Cardiac septum (tissue), 1 donor: ENCODE measurements at regions not wholly inside any gene's neighbourhood (a gene's known extent, or its start where the extent isn't known, plus 50 kb on each side); places are given as distances from the start of the nearest gene placed in this dataset.

Source experiments
- DNase-seq: peaks from one replicate; pipeline ENCODE4 v3.0.0-alpha.2; 2020; ENCODE audit warnings: low spot score
- intact Hi-C: fragments of 100-400 bp; cut with DNase I; formaldehyde crosslinking; loops from one replicate; pipeline ENCODE4 v1.14.0; 2022
- donor health status: DM: no; HTN: no; CAD: no.

DNA sequence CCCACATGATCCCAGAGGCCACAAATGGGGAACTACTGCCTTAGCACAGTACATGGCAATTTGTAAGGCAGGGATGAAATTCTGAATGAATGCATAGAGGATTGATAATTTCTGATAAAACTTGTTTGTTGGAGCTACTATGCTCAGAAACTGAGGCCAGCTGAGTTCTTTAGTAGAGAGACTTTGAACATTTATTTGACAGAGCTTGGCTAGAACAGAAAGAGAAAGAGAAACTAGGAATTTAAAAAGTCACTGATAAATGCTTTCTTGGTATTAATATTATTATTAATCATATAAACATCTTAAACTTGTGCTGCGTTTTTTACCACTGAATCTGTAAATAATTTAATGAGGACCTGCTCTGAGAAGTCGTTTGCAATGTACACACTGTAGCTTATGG is 923.7 kb upstream of the CNTNAP5 start:
- intact Hi-C loops, result no loop called here

DNA sequence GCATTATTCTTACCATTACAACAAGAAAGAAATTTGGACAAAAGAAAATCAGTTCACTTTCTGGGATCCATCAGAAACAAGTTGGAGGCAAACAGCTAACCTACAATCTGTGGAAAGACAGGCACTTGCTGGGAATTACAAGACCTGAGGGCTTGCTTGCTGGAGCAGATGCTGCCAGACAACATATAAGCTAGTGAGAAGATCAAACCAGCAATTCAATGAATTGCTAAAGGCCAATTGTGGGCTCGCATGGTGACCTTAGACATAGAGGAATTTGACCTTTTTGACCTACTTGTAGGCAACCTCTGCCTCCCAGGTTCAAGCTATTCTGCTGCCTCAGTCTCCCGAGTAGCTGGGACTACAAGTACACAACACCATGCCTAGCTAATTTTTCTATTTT is 921.2 kb upstream of the CNTNAP5 start:
- DNase-seq, result no peak
- intact Hi-C loops, result no loop called here

More for the DNA sequence above, 923.7 kb upstream of the CNTNAP5 start:
- no peak for DNase-seq

DNA sequence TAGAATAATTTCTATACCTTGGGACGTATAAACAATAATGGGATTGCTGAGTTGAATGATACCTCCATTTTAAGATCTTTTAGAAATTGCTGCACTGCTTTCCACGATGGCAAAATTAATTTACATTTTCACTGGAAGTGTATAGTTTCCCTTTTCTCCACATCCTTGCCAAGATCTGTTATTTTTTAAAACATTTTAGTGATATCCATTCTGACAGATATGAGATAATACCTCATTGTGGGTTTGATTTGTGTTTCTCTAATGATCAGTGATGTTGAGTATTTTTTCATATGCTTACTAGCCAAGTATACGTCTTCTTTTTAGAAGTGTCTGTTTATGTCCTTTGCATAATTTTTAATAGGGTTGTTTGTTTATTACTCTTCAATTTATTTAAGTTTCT is 908.5 kb upstream of the CNTNAP5 start:
- DNase-seq, result no peak

DNA sequence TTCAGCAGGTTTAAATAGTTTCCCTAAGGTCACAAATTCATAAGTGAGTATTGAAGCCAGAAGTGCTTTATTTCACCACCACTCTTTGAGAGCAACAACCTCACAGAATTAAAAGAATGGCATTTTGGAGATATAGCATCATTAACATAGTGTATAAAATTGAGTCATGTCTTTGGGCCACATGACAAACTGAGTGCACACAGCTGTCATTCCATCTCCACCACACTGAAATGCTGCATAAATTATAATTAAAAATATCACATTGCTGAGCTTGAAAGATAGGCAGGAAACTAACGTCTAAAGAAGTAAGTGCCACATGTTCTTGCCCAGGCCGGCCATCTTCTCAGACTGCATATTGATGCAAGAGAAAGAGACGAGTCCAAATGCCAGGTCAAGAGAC is 897.9 kb upstream of the CNTNAP5 start:
- DNase-seq, result no peak
- intact Hi-C loops, result no loop called here

More for the DNA sequence above, 908.5 kb upstream of the CNTNAP5 start:
- intact Hi-C loops, result no loop called here

DNA sequence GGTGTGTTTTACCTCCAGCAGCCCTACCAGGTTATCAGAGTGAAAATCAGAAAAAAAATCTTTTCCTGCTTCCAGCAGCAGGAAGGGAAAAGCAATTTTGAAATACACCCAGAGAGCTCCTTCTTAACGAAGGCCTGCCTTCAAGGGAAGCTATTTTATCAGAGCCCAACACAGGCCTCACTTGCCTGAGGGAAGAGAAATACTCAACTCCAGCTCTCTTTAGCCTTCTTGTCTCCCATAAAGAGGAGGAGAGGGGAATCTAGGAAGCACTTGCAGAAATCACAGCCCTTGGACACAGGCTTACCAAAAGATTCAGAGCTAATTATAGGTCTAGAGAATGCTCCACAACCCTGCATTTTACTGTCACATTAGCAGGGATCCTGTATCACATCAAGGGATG is 896.1 kb upstream of the CNTNAP5 start:
- no peak for DNase-seq
- intact Hi-C loops, result no loop called here

DNA sequence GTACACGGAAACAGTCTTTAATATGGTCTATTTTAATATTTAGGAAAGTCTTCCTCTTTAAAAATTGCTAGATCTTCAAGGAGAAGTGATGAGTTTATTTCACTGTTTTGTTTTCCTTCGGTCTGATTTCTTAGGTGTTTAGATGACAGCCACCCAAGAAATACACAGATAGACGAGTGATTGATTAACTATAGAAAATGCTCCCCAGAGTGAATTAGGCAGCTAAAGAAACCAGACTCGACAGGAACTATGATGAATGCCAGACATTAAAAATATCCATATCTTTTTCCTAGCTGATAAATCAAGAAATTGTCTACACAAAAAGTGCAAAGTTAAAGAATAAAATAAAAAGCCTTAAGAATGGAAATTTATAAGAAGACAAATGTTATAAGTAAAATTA is 888.7 kb upstream of the CNTNAP5 start:
- no peak for DNase-seq

DNA sequence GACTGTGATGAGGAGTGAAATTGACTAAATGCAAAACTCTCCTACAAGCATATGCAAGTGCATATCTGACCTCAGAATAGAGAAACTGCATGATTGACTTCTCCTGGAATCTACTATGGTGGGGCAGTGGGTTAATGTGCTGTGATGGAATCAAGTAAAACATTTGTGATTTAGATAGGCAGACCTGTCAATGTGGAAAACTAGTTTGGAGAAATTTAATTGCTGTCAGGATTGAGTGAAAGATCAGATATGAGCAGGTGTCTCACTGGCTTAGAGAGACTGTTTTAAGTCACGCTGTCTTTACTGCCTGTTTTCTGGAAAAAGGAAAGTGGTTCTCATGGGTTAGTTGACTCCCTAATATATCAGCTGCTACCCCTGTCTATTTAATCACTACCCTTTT is 881.0 kb upstream of the CNTNAP5 start:
- intact Hi-C loops, result no loop called here
- no peak for DNase-seq

More for the DNA sequence above, 888.7 kb upstream of the CNTNAP5 start:
- intact Hi-C loops, result no loop called here

DNA sequence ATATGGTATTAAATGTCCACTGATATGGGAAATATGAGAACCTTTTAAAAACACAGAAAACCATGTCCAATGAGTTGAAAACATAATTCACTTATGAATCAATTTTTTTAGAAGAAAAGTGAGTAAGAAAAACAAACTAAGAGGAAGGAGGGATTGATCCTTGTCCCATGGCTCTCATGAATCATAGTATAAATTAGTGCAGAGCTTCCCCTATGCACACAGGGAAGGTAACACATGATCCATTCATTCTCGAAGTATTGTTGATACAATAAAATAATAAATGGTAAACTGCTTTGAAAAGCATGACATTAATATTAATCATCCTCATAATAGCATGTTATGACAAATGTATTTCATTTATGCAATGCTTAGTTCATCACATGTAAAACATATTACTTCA is 872.0 kb upstream of the CNTNAP5 start:
- no peak for DNase-seq
- intact Hi-C loops, result no loop called here

DNA sequence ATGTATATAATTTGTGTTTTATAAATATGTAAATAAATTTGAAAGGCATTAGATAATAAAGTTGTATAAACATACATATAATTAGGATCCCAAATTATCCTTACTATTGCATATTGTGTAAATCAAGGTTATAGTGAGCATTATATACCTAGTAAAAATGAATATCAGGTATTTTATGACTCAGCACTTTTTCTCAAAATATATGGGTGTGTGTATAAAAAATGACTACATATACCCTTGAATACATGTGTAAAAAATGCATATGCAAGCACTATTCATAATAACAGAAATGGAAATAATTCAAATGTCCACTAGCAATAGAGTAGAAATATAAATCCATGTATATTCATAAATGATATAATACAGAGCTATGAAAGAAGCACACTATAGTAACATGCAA is 870.9 kb upstream of the CNTNAP5 start:
- no peak for DNase-seq
- intact Hi-C loops, result no loop called here

DNA sequence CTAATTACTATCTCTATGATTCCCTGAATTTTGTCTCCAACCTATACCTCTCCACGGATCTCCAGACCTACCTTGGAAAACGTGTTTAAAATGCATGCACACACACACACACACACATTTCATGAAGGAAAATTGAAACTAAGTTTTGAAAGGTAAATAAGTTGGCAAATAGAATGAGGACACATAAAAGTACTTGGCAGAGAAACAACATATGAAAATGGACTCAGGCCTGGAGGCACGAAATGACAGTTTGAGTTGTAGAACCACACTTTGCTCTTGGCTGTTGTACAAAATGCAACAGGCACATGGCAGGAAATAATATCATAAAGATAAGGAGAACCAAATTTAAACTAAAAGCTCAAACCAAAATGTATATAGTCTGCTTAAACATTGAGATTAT is 868.1 kb upstream of the CNTNAP5 start:
- no peak for DNase-seq
- intact Hi-C loops, result no loop called here

DNA sequence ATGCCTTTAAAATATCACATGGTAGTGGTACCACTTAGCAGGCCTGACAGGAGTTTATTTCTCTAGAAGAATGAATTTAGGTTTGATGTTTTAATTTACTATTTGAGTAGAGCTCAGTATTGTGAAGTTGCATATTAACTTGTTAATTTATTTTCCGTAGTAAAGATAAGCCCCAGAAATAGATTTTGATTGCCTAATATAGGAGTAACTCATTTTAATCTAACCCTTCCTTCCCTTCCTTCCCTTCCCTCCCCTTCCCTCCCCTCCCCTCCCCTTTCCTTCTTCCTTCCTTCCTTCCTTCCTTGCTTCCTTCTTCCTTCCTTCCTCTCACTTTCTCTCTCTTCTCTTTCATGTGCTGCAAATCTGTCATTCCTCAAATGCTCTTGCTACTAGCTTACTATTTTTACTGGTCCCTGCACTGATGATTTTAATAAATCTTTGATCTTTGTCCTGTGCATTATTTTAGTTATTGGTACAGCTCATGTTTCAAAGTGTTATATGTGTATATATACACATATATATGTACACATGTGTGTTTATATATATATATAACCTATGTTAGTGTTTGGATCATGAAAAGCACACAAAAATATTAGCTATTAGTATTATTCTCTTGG is 862.6 kb upstream of the CNTNAP5 start:
- no peak for DNase-seq

DNA sequence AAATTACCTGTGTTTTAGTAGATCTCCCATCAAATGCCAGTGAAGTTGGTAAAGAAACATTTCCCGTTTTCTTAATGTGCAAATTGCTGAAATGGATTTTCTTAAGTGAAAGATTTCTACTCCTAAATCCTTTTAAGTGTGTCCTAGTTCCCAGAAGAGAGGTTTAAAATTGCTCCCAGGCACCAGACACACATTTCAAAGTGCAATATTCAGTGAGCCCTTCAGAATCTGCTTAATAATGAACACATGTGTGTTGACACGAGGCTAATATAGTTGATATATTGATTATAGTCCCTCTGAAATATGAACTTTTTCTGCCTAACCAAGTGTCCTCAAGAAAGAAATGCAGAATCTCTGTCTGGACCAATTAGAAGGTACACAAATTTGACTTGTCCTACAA is 861.7 kb upstream of the CNTNAP5 start:
- intact Hi-C loops, result no loop called here
- DNase-seq, result no peak

More for the DNA sequence above, 862.6 kb upstream of the CNTNAP5 start:
- intact Hi-C loops, result no loop called here

DNA sequence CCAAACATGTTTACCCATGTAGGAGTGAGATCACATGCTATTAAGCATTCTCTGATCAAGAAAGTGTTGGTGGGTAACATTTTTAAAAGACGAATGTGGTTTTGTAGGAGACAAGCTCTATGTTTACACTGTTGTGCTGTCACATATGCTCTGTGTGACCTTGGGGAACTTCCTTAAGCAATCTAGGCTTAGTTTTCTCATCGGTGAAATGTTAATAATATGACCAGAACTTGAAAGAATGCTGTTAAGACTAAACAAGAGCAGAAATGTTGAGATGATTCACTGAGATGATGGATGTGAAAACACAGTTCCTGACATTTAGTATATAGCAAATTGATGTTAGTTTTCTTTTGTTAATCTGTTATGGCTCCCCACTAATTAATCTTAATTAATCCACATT is 860.9 kb upstream of the CNTNAP5 start:
- intact Hi-C loops, result no loop called here
- no peak for DNase-seq

DNA sequence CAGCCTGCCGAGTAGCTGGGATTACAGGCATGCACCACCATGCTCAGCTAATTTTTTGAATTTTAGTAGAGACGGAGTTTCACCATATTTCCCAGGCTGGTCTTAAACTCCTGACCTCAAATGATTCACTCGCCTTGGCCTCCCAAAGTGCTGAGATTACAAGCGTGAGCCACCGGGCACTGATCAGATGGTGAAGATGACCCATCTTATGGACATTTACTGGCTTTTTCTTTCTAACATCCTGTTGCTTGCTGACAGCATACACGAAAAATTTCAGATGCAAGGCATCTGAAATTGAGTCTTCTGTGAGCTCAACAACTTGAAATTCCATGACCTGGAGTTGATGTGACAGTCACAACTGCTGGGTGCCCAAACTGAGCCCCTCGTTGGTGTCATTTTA is 859.5 kb upstream of the CNTNAP5 start:
- no peak for DNase-seq

DNA sequence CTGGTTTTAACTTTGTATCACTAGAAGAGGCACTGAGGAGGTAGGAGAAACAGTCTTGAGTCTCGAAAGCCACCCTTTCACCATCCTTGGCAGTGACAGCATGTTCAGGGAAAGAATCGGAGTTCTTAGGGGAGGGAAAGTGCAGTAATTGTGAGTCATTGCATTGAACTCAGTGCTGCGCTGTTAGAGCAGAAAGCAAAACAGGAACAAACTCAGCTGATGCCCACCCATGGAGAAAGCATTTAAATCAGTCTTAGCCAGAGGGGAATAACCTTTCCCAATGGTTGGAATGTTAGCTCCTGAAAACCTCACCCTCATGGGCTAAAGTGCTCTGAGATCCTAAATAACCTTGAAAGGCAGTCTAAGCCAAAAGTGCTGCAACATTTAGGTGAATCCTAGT is 845.6 kb upstream of the CNTNAP5 start:
- DNase-seq, result no peak

More for the DNA sequence above, 859.5 kb upstream of the CNTNAP5 start:
- intact Hi-C loops, result no loop called here

DNA sequence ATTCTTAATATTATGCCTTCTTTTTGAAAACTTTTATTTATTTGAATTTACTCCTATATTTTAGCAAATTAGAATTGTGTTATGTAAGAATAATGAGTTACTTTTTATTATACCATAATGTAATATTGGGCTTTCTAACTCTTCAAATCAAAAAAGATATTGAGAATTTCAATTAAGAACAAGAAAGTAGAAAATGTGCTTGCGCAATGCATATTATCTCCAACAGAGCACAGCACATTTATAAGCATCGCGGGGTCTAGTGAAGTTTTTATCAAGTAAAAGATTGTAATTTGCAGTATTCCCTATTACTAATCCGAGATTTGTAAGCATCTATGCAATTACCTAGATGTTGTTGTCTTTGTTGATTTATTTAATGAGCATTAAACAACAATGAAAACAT is 829.1 kb upstream of the CNTNAP5 start:
- intact Hi-C loops, result no loop called here
- DNase-seq, result no peak

More for the DNA sequence above, 845.6 kb upstream of the CNTNAP5 start:
- intact Hi-C loops, result no loop called here

DNA sequence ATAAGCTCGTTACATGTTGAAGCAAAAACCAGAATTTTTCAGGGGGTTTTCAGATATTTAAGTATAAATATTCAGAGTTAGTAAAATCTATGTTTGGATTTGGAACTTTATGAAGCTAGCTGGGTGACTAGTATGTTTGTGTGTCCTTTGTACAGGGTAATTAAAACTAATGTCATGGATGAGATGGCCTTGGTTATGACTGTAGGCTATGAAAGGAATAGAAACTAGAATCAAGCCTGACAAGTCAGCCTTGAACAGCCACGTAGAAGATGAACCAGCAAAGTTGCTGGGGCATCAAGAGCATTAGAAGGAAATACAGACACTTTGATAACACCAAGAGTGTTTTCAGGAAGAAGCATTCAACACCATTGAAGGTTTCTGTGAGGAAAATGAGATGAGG is 825.1 kb upstream of the CNTNAP5 start:
- intact Hi-C loops, result no loop called here
- DNase-seq, result no peak

DNA sequence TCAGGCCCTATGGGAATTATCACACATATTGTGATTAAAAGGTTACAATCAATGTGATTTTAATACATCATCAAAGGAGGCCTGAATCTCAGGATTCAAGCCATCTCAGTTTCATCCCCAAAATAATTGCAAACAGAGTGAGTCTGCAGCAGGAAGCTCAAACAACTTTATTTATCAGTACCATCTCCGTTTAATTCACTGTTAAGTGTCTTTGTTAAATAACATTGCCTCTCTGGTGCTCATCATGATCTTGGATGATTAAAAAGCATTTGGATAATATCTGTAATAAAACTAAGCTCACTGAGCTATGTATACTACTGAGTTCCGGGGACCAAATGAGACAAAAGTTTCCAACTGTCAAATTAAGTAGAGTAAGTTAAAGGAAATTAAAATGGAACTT is 817.8 kb upstream of the CNTNAP5 start:
- no peak for DNase-seq
- intact Hi-C loops, result no loop called here

DNA sequence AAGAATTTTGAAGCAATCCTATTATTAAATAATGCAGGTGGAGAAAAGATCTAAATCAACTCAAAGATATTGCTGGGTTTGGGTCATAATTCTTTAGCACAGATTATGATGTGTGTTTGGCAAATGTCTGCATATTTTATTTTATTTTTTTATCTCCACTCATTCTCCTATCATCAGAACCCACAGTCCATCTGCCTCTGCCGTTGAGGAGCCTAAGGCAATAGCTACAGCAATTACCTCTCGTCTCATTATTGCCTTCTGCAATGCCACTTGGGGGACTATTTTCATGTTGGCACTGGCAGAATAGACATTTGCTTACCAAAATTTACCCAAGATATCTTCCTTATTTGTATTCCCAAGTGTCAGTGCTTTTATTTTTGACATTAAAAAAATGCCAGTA is 815.9 kb upstream of the CNTNAP5 start:
- intact Hi-C loops, result no loop called here
- no peak for DNase-seq

DNA sequence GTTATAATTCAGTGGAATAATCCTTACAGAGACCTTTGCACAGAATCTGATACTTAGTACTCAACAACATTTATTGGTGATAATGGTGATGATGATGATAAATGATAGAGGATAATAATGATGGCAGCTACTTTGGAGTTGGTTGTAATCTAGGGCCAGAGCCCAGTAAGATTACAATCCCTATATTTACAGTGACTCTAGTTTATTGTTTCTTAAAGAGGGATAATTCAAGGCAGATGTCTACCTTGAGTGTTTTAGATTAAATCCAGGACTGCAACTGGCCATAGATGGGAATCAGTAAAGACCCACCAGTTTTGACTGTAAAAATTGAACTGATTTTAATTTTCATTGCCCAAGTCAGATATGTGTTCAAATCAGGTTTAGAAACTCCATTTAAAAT is 813.9 kb upstream of the CNTNAP5 start:
- DNase-seq, result no peak
- intact Hi-C loops, result no loop called here

DNA sequence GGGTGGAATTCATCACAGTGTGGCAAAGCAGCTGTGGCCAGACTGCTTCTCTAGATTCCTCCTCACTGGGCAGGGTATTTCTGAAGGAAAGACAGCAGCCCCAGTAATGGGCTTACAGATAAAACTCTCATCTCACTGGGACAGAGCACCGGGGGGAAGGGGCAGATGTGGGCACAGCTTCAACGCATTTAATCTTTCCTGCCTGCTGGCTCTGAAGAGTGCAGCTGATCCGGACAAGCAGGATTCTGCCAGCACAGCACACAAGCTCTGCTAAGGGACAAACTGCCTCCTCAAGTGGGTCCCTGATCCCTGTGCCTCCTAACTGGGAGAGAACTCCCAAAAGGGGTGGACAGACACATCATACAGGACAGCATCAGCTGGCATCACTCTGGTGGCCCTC is 779.9 kb upstream of the CNTNAP5 start:
- intact Hi-C loops, result no loop called here
- no peak for DNase-seq

DNA sequence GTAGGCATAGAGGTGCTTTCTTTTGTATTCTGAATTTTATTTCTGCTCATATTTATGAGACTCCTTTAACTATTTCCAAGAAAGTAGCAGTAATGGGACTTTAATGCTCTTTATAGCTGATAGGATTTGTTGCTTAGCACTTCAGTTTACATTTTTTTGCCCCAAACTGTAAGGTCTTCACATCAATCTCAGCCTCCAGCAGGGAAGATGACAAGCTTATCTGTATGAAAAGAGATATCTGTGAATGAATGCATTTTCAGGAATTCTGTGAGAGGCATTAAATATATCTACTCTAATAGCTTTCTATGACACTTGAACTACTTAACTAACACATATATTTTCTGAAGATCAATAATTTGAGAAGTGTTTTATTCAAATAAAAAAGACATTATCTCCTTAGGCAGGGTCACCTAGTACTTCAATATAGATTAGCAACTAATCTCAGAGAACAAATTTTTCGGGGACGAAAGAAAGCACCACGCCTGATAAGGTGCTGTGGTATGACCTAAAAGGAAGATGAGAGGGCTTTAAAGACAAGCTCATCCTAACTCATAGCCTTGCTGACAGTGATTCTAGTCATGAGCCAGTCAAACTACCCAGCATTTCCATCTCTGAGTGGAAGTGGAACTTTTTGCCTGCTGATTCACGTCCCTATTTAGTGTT is 766.1 kb upstream of the CNTNAP5 start:
- no peak for DNase-seq
- intact Hi-C loops, result no loop called here
